GM18861 (cell line): ENCODE measurements at regions not wholly inside any gene's neighbourhood (a gene's known extent, or its start where the extent isn't known, plus 50 kb on each side); places are given as distances from the start of the nearest gene placed in this dataset.

ENCODE experiments used
- ATAC-seq: cut with Tn5 transposase; IDR thresholded peaks from one replicate; pipeline ENCODE4 v1.9.1; 2021; ENCODE audit not compliant: unreplicated experiment

- ATAC-seq = no peak
These were observed 104.2 kb downstream of the SNX18 start for GRCh38 chr5:54621709-54622108.

- ATAC-seq = no peak
These were observed 103.5 kb downstream of the SNX18 start for GRCh38 chr5:54621048-54621447.

- ATAC-seq = no peak
These were observed 102.8 kb downstream of the SNX18 start for GRCh38 chr5:54620141-54620933.

DNA sequence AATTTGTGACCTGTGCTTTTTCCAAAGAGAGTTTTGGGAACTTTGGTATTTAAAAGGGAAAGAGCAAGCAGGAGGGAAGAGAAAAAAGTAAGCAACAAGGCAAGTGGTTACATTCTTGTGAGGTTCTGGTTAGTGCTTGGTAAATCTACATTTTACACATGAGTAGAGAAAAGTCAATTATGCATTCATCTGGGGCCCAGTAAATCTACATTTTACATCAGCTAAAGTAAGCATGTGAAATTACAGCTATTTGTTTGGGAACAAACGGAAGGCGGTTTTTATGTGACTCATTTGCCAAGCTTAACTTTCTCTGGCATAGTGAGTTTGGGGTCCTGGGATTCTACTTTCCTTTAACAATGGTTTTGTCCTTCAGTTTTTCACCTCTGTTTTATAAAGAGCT, 102.2 kb downstream of the SNX18 start:
- ATAC-seq = no peak

DNA sequence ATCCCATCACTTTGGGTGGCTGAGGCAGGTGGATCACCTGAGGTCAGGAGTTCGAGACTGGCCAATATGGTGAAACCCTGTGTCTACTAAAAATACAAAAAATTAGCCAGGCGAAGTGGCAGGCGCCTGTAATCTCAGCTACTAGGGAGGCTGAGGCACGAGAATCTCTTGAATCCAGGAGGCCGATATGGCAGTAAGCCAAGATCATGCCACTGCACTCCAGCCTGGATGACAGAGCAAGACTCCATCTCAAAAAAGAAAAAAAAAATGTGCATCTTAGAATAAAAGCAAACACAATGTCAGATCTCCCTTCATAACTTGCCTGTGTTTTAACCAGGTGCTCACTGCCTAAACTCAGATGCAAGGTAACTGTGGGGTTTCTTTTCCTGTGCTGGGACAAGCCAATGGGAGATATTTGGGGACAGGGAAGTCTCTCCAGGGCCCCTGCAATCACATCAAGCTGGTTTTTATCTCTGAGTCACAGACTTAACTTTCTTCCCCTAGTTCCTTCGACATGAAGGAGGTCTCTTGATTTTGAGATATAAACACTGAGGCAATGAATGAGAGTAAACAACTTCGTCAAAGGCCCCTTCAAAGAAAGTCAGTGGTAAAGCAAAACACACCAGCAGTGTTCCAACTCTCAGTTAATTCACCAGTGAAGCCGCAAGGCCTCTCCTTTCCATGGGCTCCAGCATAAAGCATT, 99.1 kb downstream of the SNX18 start:
- ATAC-seq = no peak

DNA sequence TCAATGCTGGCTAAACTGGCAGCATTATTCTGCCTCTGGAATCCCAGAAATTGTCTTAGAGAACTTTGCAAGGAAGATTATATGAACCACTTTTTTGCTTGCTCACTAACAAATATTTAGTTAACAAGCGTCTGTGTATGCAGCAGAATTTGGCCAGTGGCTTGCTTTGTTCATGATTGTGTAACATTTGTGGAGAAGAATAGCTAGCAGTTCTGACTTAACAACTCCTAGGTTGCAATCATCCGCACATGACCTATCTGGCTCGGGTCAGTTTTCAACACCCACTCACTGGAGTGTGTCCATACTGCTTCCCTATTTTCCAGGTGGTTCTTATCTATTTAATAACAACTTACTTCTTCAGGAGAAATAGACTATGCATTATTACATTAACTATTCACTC, 98.5 kb downstream of the SNX18 start:
- ATAC-seq = no peak

DNA sequence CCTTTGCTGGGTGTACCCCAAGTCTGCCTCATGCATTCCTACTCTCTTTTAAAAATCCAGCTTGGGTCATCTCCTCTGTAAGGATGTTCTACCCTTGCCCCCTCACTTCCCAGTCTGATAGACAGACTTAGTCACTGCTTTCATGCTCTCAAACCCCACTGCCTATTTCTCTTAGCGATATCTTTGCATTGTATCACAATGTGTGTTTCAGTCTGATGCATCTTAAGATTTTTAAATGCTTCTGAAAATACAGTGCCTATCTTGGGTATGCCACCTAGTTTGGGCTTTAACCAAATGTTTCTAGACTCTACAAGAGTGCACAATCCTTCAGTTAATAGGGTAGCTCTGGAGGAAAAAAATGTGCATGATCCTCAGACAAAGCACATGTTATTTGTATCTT, 97.8 kb downstream of the SNX18 start:
- ATAC-seq = no peak

GRCh38 chr5:54612711-54613110, 95.2 kb downstream of the SNX18 start:
- no peak for ATAC-seq

DNA sequence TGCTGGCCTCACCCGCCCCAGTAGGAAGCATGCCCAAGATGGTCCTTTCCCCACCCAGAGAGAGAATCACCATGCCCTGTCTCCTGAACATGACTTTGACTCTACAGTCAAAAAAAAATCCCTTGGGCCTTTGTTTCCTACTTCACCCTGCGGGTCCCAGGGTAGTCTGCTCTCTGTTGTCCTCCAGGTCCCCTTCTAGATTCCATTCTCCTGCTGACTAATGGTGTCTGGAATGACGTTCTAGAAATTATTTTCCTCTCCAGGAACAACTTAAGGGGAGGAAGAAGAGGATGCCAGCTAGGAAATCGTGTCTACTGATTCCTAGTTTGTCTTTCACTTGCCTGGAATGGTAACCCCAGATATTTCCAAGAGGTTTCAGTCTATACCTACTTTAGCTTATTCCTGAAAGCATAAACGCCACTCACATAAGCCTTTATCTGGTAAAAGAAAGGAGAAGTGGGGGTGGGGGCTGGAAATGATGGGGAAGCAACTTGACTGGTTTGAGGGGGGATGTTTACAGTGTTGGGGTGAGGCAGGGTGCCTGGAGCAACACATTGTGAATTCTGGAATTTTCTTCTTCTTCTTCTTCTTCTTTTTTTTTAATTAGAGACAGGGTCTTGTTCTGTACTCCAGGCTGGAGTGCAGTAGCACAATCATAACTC, 93.9 kb downstream of the SNX18 start:
- ATAC-seq = no peak

DNA sequence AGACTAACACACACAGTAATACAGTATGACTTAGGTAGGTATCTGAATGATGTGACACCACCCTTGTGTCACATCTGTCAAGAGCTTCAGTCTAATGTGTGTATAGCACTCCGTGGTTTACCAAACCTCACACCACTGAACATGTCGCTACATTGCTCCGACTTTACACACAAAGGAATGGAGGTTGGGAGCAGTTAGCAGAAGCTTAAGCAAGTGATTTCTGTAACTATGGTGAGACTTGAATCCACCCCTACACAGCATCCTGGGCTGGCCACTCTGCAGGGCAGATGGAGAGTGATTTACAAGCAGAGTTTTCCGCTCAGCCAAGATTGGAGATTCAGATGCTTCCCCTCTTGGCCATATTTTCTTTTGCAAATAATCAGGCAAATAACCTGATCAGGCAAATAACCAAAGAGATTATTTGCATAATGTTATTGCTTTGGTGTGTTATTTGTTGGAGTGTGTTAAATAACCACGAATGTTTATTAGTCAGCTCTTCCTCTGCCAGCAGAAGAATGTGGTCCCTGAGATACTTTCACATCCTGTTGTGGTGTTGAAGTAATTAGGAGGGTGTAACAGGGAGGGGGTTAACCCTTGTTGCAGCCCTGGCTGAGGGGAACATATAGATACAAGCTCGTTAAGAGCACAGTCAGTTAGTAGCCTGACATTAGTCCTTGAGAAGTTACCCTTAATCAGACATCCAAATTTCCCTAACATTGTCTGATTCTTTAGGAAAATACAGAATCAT, 92.8 kb downstream of the SNX18 start:
- peak; percentile 99 for ATAC-seq

GRCh38 chr5:54608423-54609085, 91.0 kb downstream of the SNX18 start:
- no peak for ATAC-seq

DNA sequence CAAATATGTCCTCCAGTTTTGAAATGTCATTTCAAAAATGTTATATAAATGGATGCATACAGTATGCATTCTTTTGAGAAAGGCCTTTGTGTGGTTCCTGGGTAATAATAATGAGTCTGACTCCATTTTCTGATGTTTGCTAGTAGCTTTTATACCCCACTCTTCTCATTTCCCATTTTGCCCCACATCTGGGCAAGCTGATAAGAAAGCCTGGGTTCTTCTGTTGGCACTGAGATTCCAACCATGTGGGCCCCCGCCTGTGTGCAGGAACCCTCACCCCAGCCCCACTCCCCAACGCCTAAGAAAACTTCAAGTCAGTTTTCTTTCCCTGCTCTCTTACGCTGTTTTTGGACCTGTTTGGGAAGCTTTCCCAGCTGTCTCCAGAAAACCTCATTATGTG, 89.4 kb downstream of the SNX18 start:
- no peak for ATAC-seq

- no peak for ATAC-seq
These were observed 85.8 kb downstream of the SNX18 start for GRCh38 chr5:54603372-54603771.

DNA sequence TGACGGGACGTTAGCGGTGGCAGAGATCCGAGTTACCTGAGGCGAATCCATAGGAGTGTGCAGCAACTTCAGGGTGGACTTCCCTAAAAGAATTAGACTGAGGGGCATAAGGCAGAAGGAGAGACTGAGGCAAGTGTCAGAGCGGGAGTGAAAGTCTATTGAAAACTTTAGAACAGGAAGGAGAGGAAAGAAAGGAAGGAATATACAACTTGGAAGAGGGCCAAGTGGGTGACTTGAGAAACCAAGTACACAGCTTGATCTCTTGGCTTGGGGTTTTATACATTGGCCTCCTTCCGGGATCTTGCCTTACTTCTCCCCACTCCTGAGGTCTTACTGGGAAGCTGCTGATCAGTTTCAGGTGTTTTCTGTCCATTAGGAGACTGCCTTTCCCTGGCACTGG, 84.9 kb downstream of the SNX18 start:
- ATAC-seq = no peak

GRCh38 chr5:54601411-54602230, 84.1 kb downstream of the SNX18 start:
- ATAC-seq = no peak
